HepG2 (cell line): ENCODE measurements at regions not wholly inside any gene's neighbourhood (a gene's known extent, or its start where the extent isn't known, plus 50 kb on each side); places are given as distances from the start of the nearest gene placed in this dataset.

ENCODE experiments used
- ATAC-seq: fragments of 200-7000 bp; cut with Tn5 transposase; 3 replicates; pipeline ENCODE4 v1.9.1; 2020; ENCODE audit warnings: mild to moderate bottlenecking, moderate library complexity
- BruUV-seq: library from RNA; stranded (reverse); fragments of 400-500 nt; replicated peaks from 2 replicates; lab custom pipeline; 2021; lab: Mats Ljungman, UMichigan
- CTCF ChIA-PET: fragments of 300-600 bp; formaldehyde crosslinking; extraction: SDS; loops from one replicate; lab custom pipeline; 2021; ENCODE audit warnings: low total read pairs, inconsistent platforms, low intra/inter-chr PET ratio; lab: Yijun Ruan, JAX
- POLR2A ChIA-PET: fragments of 350-600 bp; sonication (Branson Sonifier 250); formaldehyde crosslinking; loops from one replicate; lab custom pipeline; 2020; ENCODE audit warnings: antibody characterized with exemption, inconsistent platforms; lab: Yijun Ruan, JAX
- DNase-seq: peaks from one replicate; pipeline ENCODE4 v3.0.0-alpha.2; 2015; ENCODE audit warnings: low spot score
- FAIRE-seq: peaks from 3 replicates; lab custom pipeline; 2011; peaks lifted over from hg19 to GRCh38; lab: Jason Lieb, UNC
- H2AFZ ChIP-seq: one replicate; pipeline ENCODE4 v1.6.1; 2011; ENCODE audit warnings: low read length, inconsistent platforms
- H3K27ac ChIP-seq: fragments of 300-600 bp; 3 replicates; pipeline ENCODE4 v1.8.0; 2011; ENCODE audit warnings: mixed run types, mild to moderate bottlenecking, mixed read lengths, low read length, inconsistent platforms; ENCODE audit not compliant: insufficient read depth; ENCODE audit errors: extremely low read length
- H3K27me3 ChIP-seq, 2 experiments: fragments of 200-600 bp in 1 of 2; 2 replicates in 1 of 2; 3 replicates in 1 of 2; pipeline versions ENCODE4 v1.6.0 to v1.8.0; 2011; ENCODE audit warnings: low read length in 2 of 2, mild to moderate bottlenecking in 2 of 2, moderate library complexity in 2 of 2, inconsistent platforms in 1 of 2; ENCODE audit not compliant: insufficient read depth in 2 of 2, control insufficient read depth in 1 of 2
- H3K36me3 ChIP-seq, 2 experiments: fragments of 200-600 bp in 1 of 2; replicated peaks in 1 of 2; 2 replicates in 1 of 2; 3 replicates in 1 of 2; pipeline versions ENCODE4 v1.5.1 to v1.8.0; 2011; ENCODE audit warnings: low read length in 2 of 2, inconsistent platforms in 1 of 2; ENCODE audit not compliant: insufficient read depth in 2 of 2, control insufficient read depth in 1 of 2
- H3K4me1 ChIP-seq: 2 replicates; pipeline ENCODE4 v1.5.1; 2012; ENCODE audit warnings: low read length, inconsistent platforms; ENCODE audit not compliant: insufficient read depth
- H3K4me2 ChIP-seq: 2 replicates; pipeline ENCODE4 v1.6.0; 2011; ENCODE audit warnings: low read depth, low read length, inconsistent platforms
- H3K4me3 ChIP-seq, 3 experiments: fragments of 200-600 bp in 1 of 3; sonication (generic), shearing (Covaris generic) in 1 of 3; replicated peaks in 1 of 3; 2 replicates each; pipeline ENCODE4 v1.5.1; 2011 to 2016; ENCODE audit warnings: low read length in 3 of 3, inconsistent platforms in 2 of 3, low read depth in 2 of 3, mild to moderate bottlenecking in 2 of 3, control low read depth in 1 of 3, mixed read lengths in 1 of 3; ENCODE audit not compliant: insufficient read depth in 1 of 3
- H3K79me2 ChIP-seq: one replicate; pipeline ENCODE4 v1.6.1; 2011; ENCODE audit warnings: low read length, inconsistent platforms; ENCODE audit not compliant: insufficient read depth
- H3K9ac ChIP-seq: 2 replicates; pipeline ENCODE4 v1.6.0; 2011; ENCODE audit warnings: mild to moderate bottlenecking, low read depth, low read length, inconsistent platforms; ENCODE audit not compliant: insufficient read depth
- H3K9me3 ChIP-seq: 2 replicates; pipeline ENCODE4 v1.5.1; 2012; ENCODE audit warnings: mild to moderate bottlenecking, low read length
- H4K20me1 ChIP-seq: 2 replicates; pipeline ENCODE4 v1.6.0; 2011; ENCODE audit warnings: inconsistent platforms, mild to moderate bottlenecking, low read length, moderate library complexity; ENCODE audit not compliant: insufficient read depth
- EED ChIP-seq: sonication (generic); formaldehyde crosslinking; IDR thresholded peaks from 2 replicates; pipeline ENCODE4 v1.5.0; 2020; ENCODE audit warnings: mild to moderate bottlenecking, missing genetic modification reagents
- MAFK ChIP-seq, 2 experiments: IDR thresholded peaks in 1 of 2; conservative IDR thresholded peaks in 1 of 2; 2 replicates each; pipeline ENCODE4 v1.6.1; 2011; ENCODE audit warnings: improper control_type of control experiment in 2 of 2, low read length in 2 of 2
- MED1 ChIP-seq: sonication (generic); formaldehyde crosslinking; IDR thresholded peaks from 2 replicates; pipeline ENCODE4 v1.4.0; 2020; ENCODE audit warnings: missing genetic modification reagents
- MYC ChIP-seq: sonication (generic); formaldehyde crosslinking; IDR thresholded peaks from 2 replicates; pipeline ENCODE4 v1.9.0; 2021; ENCODE audit warnings: missing genetic modification reagents, borderline replicate concordance
- NAIF1 ChIP-seq: sonication (generic); formaldehyde crosslinking; IDR thresholded peaks from 2 replicates; pipeline ENCODE4 v1.5.0; 2020; ENCODE audit warnings: mild to moderate bottlenecking, missing genetic modification reagents, borderline replicate concordance
- NFYC ChIP-seq: IDR thresholded peaks from 2 replicates; pipeline ENCODE4 v1.6.1; 2016; ENCODE audit warnings: missing genetic modification reagents, missing compliant biosample characterization
- SMAD3 ChIP-seq: sonication (generic); formaldehyde crosslinking; IDR thresholded peaks from 2 replicates; pipeline ENCODE4 v1.4.0; 2020; ENCODE audit warnings: missing genetic modification reagents
- U2AF1 ChIP-seq: fragments of 200-400 bp; formaldehyde crosslinking; optimal IDR thresholded peaks from 2 replicates; pipeline ENCODE3; 2017; ENCODE audit warnings: mild to moderate bottlenecking, low read depth, low read length
- ZMYM4 ChIP-seq: sonication (generic); formaldehyde crosslinking; IDR thresholded peaks from 2 replicates; pipeline ENCODE4 v1.8.1; 2023; ENCODE audit warnings: mild to moderate bottlenecking, missing genetic modification reagents
- ZNF335 ChIP-seq: sonication (generic); formaldehyde crosslinking; IDR thresholded peaks from 2 replicates; pipeline ENCODE4 v1.4.0; 2020; ENCODE audit warnings: missing genetic modification reagents
- ZNF607 ChIP-seq: sonication (generic); formaldehyde crosslinking; IDR thresholded peaks from 2 replicates; pipeline ENCODE4 v1.5.1; 2020; ENCODE audit warnings: missing genetic modification reagents, mild to moderate bottlenecking, borderline replicate concordance
- ZNF780A ChIP-seq: sonication (generic); formaldehyde crosslinking; IDR thresholded peaks from 2 replicates; pipeline ENCODE4 v1.8.0; 2022; ENCODE audit warnings: mild to moderate bottlenecking, missing genetic modification reagents, moderate library complexity
- ZNF850 ChIP-seq: sonication (generic); formaldehyde crosslinking; conservative IDR thresholded peaks from 2 replicates; pipeline ENCODE4 v1.9.0; 2021; ENCODE audit warnings: mild to moderate bottlenecking, missing genetic modification reagents
- ZSCAN20 ChIP-seq: sonication (generic); formaldehyde crosslinking; IDR thresholded peaks from 2 replicates; pipeline ENCODE4 v1.4.0; 2020; ENCODE audit warnings: missing genetic modification reagents, mild to moderate bottlenecking, borderline replicate concordance
- WGBS: methylation state at CpG from one replicate; pipeline ENCODE4 v1.1.6; 2017; ENCODE audit warnings: low lambda C conversion rate; 5-methylcytosine and 5-hydroxymethylcytosine counted together
- in situ Hi-C: cut with HindIII; loops from 2 replicates; pipeline ENCODE4 v1.10.0; 2017; ENCODE audit warnings: low pct_unique_long_range_greater_than_20kb; ENCODE audit not compliant: extremely low pct_ligation_motif_present
- intact Hi-C: fragments of 100-400 bp; cut with micrococcal nuclease; formaldehyde crosslinking; loops from one replicate; pipeline ENCODE4 v1.10.0; 2022; ENCODE audit not compliant: unreplicated experiment
- TF ChIP-seq, protein P1 (sequence below): sonication (generic); formaldehyde crosslinking; IDR thresholded peaks from 2 replicates; pipeline ENCODE4 v1.4.0; 2020; ENCODE audit warnings: missing genetic modification reagents, borderline replicate concordance
- TF ChIP-seq, protein P2 (sequence below): sonication (generic); formaldehyde crosslinking; IDR thresholded peaks from 2 replicates; pipeline ENCODE4 v1.8.1; 2023; ENCODE audit warnings: mild to moderate bottlenecking, missing genetic modification reagents
- TF ChIP-seq, protein P3 (sequence below): sonication (generic); formaldehyde crosslinking; IDR thresholded peaks from 2 replicates; pipeline ENCODE4 v1.4.0; 2020; ENCODE audit warnings: missing genetic modification reagents

DNA sequence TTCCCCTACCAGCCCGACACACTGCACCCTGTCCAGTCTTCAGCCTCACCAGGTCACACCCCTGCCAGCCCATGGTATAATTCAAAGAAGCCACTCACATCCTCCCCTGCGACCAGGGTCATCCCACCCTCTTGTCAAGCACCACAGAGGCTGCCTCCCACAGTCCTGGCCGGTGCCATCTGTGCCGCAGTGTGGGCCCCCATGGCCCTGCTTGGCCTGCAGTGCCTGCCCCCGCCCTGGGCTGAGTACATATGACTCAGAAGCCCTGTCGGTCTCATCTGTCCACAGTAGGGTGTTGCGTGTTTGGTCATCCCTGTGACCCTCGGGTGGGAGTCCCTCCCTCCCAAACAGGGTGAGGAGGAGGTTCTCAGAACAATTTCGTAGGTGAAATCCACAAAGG is 190.8 kb upstream of the AJAP1 start (continued):
- no peak for TF ChIP-seq ZNF780A (CRISPR knock-in tag)
- no peak for TF ChIP-seq ZNF850 (CRISPR knock-in tag)
- no peak for TF ChIP-seq SMAD3 (CRISPR knock-in tag)
- no peak for TF ChIP-seq MED1
- no peak for TF ChIP-seq ZMYM4 (CRISPR knock-in tag)
- no peak for TF ChIP-seq ZNF335
- no peak for TF ChIP-seq MAFK (conservative IDR thresholded peaks at IDR 0.05 in 1 of 2, IDR thresholded peaks at IDR 0.05 in 1 of 2; ENCODE audit: low read length in 2 of 2)

DNA sequence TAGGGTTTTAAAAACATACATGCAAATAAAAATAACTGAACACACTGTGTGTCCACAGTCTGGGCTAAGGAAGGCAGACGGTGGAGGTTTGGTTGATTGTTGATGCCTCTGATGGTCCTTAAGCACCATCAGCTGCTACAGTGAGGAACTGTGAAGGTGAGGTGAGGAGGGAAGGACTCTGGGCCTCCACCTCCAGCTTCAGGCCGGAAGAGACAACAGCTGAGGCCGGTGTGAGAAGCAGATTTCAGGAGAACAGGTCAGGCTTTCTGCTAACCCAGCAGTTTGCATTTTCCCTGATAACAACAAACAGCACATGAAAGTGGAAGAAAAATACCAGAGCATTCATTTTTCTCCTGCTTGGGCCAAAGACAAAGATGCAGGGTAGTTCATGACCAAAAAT is 189.9 kb upstream of the AJAP1 start:
- POLR2A ChIA-PET = no interaction called here
- intact Hi-C loops (no loop called here), in situ Hi-C loops (no loop called here)
- CTCF ChIA-PET = no interaction called here
- Histone ChIP-seq H4K20me1 (no peaks in the 10 kb centered on the region), H3K4me1 (no peaks in the 10 kb centered on the region), H3K4me2 (no peak overlapping the region), H3K27ac (no peak overlapping the region), H3K9ac (no peak overlapping the region), H3K4me3 (no peak overlapping the region), H3K9me3 (no peaks in the 10 kb centered on the region), H3K36me3 (no peaks in the 10 kb centered on the region), H3K27me3 (peaks cover 2 to 28% of the 10 kb centered on the region in 2 experiments; a peak in 4 of 5 replicates), H3K79me2 (no peaks in the 10 kb centered on the region), H2AFZ (no peak overlapping the region)
- DNase-seq = no peak
- FAIRE-seq = no peak
- no TSS peak for BruUV-seq
- WGBS = 36% methylated on average over 3 of the region's 3 CpGs
- ATAC-seq = no peak
- no peak for TF ChIP-seq ZSCAN20 (CRISPR knock-in tag)
- TF ChIP-seq, protein P1, sequence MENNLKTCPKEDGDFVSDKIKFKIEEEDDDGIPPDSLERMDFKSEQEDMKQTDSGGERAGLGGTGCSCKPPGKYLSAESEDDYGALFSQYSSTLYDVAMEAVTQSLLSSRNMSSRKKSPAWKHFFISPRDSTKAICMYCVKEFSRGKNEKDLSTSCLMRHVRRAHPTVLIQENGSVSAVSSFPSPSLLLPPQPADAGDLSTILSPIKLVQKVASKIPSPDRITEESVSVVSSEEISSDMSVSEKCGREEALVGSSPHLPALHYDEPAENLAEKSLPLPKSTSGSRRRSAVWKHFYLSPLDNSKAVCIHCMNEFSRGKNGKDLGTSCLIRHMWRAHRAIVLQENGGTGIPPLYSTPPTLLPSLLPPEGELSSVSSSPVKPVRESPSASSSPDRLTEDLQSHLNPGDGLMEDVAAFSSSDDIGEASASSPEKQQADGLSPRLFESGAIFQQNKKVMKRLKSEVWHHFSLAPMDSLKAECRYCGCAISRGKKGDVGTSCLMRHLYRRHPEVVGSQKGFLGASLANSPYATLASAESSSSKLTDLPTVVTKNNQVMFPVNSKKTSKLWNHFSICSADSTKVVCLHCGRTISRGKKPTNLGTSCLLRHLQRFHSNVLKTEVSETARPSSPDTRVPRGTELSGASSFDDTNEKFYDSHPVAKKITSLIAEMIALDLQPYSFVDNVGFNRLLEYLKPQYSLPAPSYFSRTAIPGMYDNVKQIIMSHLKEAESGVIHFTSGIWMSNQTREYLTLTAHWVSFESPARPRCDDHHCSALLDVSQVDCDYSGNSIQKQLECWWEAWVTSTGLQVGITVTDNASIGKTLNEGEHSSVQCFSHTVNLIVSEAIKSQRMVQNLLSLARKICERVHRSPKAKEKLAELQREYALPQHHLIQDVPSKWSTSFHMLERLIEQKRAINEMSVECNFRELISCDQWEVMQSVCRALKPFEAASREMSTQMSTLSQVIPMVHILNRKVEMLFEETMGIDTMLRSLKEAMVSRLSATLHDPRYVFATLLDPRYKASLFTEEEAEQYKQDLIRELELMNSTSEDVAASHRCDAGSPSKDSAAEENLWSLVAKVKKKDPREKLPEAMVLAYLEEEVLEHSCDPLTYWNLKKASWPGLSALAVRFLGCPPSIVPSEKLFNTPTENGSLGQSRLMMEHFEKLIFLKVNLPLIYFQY (CRISPR knock-in tag) = no peak
- TF ChIP-seq MYC (CRISPR knock-in tag) = no peak
- TF ChIP-seq, protein P2, sequence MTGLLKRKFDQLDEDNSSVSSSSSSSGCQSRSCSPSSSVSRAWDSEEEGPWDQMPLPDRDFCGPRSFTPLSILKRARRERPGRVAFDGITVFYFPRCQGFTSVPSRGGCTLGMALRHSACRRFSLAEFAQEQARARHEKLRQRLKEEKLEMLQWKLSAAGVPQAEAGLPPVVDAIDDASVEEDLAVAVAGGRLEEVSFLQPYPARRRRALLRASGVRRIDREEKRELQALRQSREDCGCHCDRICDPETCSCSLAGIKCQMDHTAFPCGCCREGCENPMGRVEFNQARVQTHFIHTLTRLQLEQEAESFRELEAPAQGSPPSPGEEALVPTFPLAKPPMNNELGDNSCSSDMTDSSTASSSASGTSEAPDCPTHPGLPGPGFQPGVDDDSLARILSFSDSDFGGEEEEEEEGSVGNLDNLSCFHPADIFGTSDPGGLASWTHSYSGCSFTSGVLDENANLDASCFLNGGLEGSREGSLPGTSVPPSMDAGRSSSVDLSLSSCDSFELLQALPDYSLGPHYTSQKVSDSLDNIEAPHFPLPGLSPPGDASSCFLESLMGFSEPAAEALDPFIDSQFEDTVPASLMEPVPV (CRISPR knock-in tag) = no peak
- TF ChIP-seq NFYC (CRISPR knock-in tag) = no peak
- no peak for TF ChIP-seq NAIF1
- no peak for TF ChIP-seq U2AF1
- TF ChIP-seq ZNF607 (CRISPR knock-in tag) = no peak
- TF ChIP-seq, protein P3, sequence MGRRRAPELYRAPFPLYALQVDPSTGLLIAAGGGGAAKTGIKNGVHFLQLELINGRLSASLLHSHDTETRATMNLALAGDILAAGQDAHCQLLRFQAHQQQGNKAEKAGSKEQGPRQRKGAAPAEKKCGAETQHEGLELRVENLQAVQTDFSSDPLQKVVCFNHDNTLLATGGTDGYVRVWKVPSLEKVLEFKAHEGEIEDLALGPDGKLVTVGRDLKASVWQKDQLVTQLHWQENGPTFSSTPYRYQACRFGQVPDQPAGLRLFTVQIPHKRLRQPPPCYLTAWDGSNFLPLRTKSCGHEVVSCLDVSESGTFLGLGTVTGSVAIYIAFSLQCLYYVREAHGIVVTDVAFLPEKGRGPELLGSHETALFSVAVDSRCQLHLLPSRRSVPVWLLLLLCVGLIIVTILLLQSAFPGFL (CRISPR knock-in tag) = no peak
- TF ChIP-seq EED = no peak
